Endothelial cell of umbilical vein (primary cell): ENCODE measurements at regions not wholly inside any gene's neighbourhood (a gene's known extent, or its start where the extent isn't known, plus 50 kb on each side); places are given as distances from the start of the nearest gene placed in this dataset.

Experiments
- BruUV-seq: library from RNA; stranded (reverse); fragments of 400-500 nt; replicated peaks from 2 replicates; lab custom pipeline; 2021; lab: Mats Ljungman, UMichigan
- CTCF ChIA-PET: fragments of 300-600, 350-600 bp; sonication (Branson Sonifier 250); formaldehyde crosslinking; loops from one replicate; lab custom pipeline; 2021; ENCODE audit warnings: antibody characterized with exemption, inconsistent platforms; lab: Charles Lee
- POLR2A ChIA-PET: fragments of 300-600, 350-600 bp; sonication (Branson Sonifier 250); formaldehyde crosslinking; loops from one replicate; lab custom pipeline; 2021; ENCODE audit warnings: antibody characterized with exemption, inconsistent platforms; lab: Charles Lee
- DNase-seq: peaks from one replicate; pipeline ENCODE4 v3.0.0-alpha.2; 2011; ENCODE audit warnings: low read depth, low spot score
- FAIRE-seq: peaks from 2 replicates; lab custom pipeline; 2011; peaks lifted over from hg19 to GRCh38; lab: Jason Lieb, UNC
- H2AFZ ChIP-seq: 2 replicates; pipeline ENCODE4 v1.6.0; 2012; ENCODE audit warnings: low read depth, low read length, control low read depth, inconsistent platforms
- H3K27ac ChIP-seq: 2 replicates; pipeline ENCODE4 v1.5.1; 2011; ENCODE audit warnings: low read depth, mild to moderate bottlenecking, control low read depth, low read length, moderate library complexity; ENCODE audit not compliant: insufficient read depth
- H3K27me3 ChIP-seq, 2 experiments: 2 replicates each; pipeline versions ENCODE4 v1.6.0 to v1.6.1; 2011; ENCODE audit warnings: low read length in 2 of 2, mixed read lengths in 1 of 2; ENCODE audit not compliant: control insufficient read depth in 2 of 2, insufficient read depth in 2 of 2
- H3K36me3 ChIP-seq, 2 experiments: 2 replicates in 1 of 2; 3 replicates in 1 of 2; pipeline ENCODE4 v1.5.1; 2011; ENCODE audit warnings: low read length in 2 of 2, mild to moderate bottlenecking in 1 of 2, moderate library complexity in 1 of 2; ENCODE audit not compliant: control insufficient read depth in 2 of 2, insufficient read depth in 2 of 2; ENCODE audit errors: extremely low read depth in 1 of 2
- H3K4me1 ChIP-seq: 3 replicates; pipeline ENCODE4 v1.5.1; 2011; ENCODE audit warnings: mild to moderate bottlenecking, low read length; ENCODE audit not compliant: control insufficient read depth, insufficient read depth; ENCODE audit errors: extremely low read depth
- H3K4me2 ChIP-seq: 2 replicates; pipeline ENCODE4 v1.6.1; 2011; ENCODE audit warnings: low read length, control low read depth, mixed read lengths; ENCODE audit not compliant: insufficient read depth
- H3K4me3 ChIP-seq, 3 experiments: fragments of 200-600 bp in 1 of 3; sonication (generic), shearing (Covaris generic) in 1 of 3; replicated peaks in 1 of 3; 2 replicates each; pipeline ENCODE4 v1.5.1; 2011 to 2016; ENCODE audit warnings: control low read depth in 3 of 3, low read length in 3 of 3, mild to moderate bottlenecking in 2 of 3, inconsistent platforms in 1 of 3, low read depth in 1 of 3, moderate library complexity in 1 of 3; ENCODE audit not compliant: insufficient read depth in 1 of 3
- H3K79me2 ChIP-seq: 2 replicates; pipeline ENCODE4 v1.6.0; 2012; ENCODE audit warnings: low read length, inconsistent platforms; ENCODE audit not compliant: control insufficient read depth, insufficient read depth
- H3K9ac ChIP-seq: replicated peaks from 2 replicates; pipeline ENCODE3; 2011; ENCODE audit warnings: low read length, control low read depth; ENCODE audit not compliant: insufficient read depth; ENCODE audit errors: extremely low read depth
- H3K9me1 ChIP-seq: replicated peaks from 3 replicates; pipeline ENCODE4 v1.6.0; 2011; ENCODE audit warnings: mild to moderate bottlenecking, low read length; ENCODE audit not compliant: control insufficient read depth, insufficient read depth; ENCODE audit errors: extremely low read depth
- H3K9me3 ChIP-seq: replicated peaks from 2 replicates; pipeline ENCODE4 v1.5.1; 2012; ENCODE audit warnings: low read length, inconsistent platforms; ENCODE audit not compliant: control insufficient read depth, insufficient read depth
- H4K20me1 ChIP-seq: replicated peaks from 2 replicates; pipeline ENCODE3; 2011; ENCODE audit warnings: mild to moderate bottlenecking, low read length; ENCODE audit not compliant: control insufficient read depth, insufficient read depth; ENCODE audit errors: extremely low read depth
- CTCF ChIP-seq, 2 donors: IDR thresholded peaks; 1 replicate in 1 of 2; 2 replicates in 1 of 2; pipeline ENCODE4 v1.5.1; 2011; ENCODE audit warnings: low read length in 2 of 2, mild to moderate bottlenecking in 2 of 2, moderate library complexity in 2 of 2, control low read depth in 1 of 2, inconsistent platforms in 1 of 2, low read depth in 1 of 2; ENCODE audit not compliant: insufficient read depth in 1 of 2; ENCODE audit errors: extremely low read depth in 1 of 2
- EZH2 ChIP-seq: IDR thresholded peaks from 2 replicates; pipeline ENCODE4 v1.6.1; 2012; ENCODE audit warnings: borderline replicate concordance, low read depth, mild to moderate bottlenecking, moderate library complexity, low read length, inconsistent platforms; ENCODE audit not compliant: severe bottlenecking
- FOS ChIP-seq: IDR thresholded peaks from 2 replicates; pipeline ENCODE4 v1.6.1; 2011; ENCODE audit warnings: mild to moderate bottlenecking, low read length, moderate library complexity, borderline replicate concordance; ENCODE audit not compliant: insufficient read depth
- GATA2 ChIP-seq: IDR thresholded peaks from 2 replicates; pipeline ENCODE4 v1.7.0; 2011; ENCODE audit warnings: low read depth, mild to moderate bottlenecking, moderate library complexity, mixed read lengths, low read length; ENCODE audit not compliant: insufficient read length, insufficient read depth
- JUN ChIP-seq: IDR thresholded peaks from 2 replicates; pipeline ENCODE4 v1.6.1; 2011; ENCODE audit warnings: borderline replicate concordance, low read depth; ENCODE audit not compliant: insufficient read length, insufficient read depth
- MAX ChIP-seq: IDR thresholded peaks from 2 replicates; pipeline ENCODE4 v1.6.1; 2011; ENCODE audit not compliant: insufficient read depth, insufficient read length
- MYC ChIP-seq: IDR thresholded peaks from one replicate; pipeline ENCODE4 v1.6.1; 2011; ENCODE audit warnings: mild to moderate bottlenecking, low read depth, low read length
- POLR2A ChIP-seq: IDR thresholded peaks from 2 replicates; pipeline ENCODE4 v1.6.1; 2012; ENCODE audit warnings: low read depth, mild to moderate bottlenecking, control low read depth, low read length
- POLR2AphosphoS5 ChIP-seq: IDR thresholded peaks from 2 replicates; pipeline ENCODE4 v1.6.1; 2012; ENCODE audit warnings: low read depth, mild to moderate bottlenecking, control low read depth, low read length, moderate library complexity; ENCODE audit not compliant: insufficient read depth
- dilution Hi-C: fragments of 300-500 bp; cut with MboI; formaldehyde crosslinking; loops from one replicate; pipeline ENCODE4 v1.15.0; 2019; ENCODE audit warnings: low sequenced_read_pairs; ENCODE audit not compliant: extremely low pct_ligation_motif_present
- intact Hi-C: fragments of 100-400 bp; cut with micrococcal nuclease; formaldehyde crosslinking; loops from one replicate; pipeline ENCODE4 v1.10.0; 2022

- Histone ChIP-seq H3K9ac (no peak overlapping the region), H3K4me2 (no peak overlapping the region), H3K4me1 (peaks cover 13% of the 10 kb centered on the region), H3K27me3 (no peaks in the 10 kb centered on the region), H4K20me1 (no peaks in the 10 kb centered on the region), H3K27ac (no peak overlapping the region), H2AFZ (no peak overlapping the region), H3K9me1 (no peaks in the 10 kb centered on the region), H3K9me3 (no peaks in the 10 kb centered on the region), H3K4me3 (no peak overlapping the region), H3K79me2 (no peaks in the 10 kb centered on the region), H3K36me3 (no peaks in the 10 kb centered on the region)
- POLR2A ChIA-PET, result no interaction called here
- no peak for FAIRE-seq
- dilution Hi-C loops (no loop called here), intact Hi-C loops (loop anchor here (10.0 kb wide), 3 partner anchors 200 to 810 kb away; partner anchors contain the start of gene MID1IP1)
- TF ChIP-seq FOS (no peak), CTCF (IDR thresholded peaks at IDR 0.05; ENCODE audit: extremely low read depth in 1 of 2, insufficient read depth in 1 of 2, low read depth in 1 of 2, low read length in 2 of 2) (no peak), EZH2 (no peak), POLR2A (no peak), MYC (no peak), MAX (no peak), GATA2 (no peak), JUN (no peak), POLR2AphosphoS5 (no peak)
- no peak for DNase-seq
- CTCF ChIA-PET, result interaction anchor here (1.2 kb wide), 1 partner anchor 23 kb away, joined by 3 read pairs; no protein-coding TSS in a partner anchor
- no TSS peak for BruUV-seq
Measured at GRCh38 chrX:39614680-39614998, 483.1 kb downstream of the BCOR start.
